PC-3 (cell line): ENCODE measurements at regions not wholly inside any gene's neighbourhood (a gene's known extent, or its start where the extent isn't known, plus 50 kb on each side); places are given as distances from the start of the nearest gene placed in this dataset.
"Not testable (repeated sequence)": the region's sequence is repeated elsewhere in the genome, so short reads cannot be mapped to it uniquely, and the experiment has no call there.

Experiments used
- EZH2 ChIP-seq: fragments of 300-600 bp; sonication (generic); IDR thresholded peaks from one replicate; pipeline ENCODE4 v1.6.1; 2017; ENCODE audit warnings: antibody characterized with exemption, mild to moderate bottlenecking, low read length; ENCODE audit not compliant: unreplicated experiment
- EZH2phosphoT487 ChIP-seq: fragments of 300-600 bp; sonication (generic); IDR thresholded peaks from 2 replicates; pipeline ENCODE4 v1.6.1; 2018; ENCODE audit warnings: mild to moderate bottlenecking, antibody characterized with exemption, low read length, borderline replicate concordance
- TF ChIP-seq, protein P1 (sequence below): fragments of 300-600 bp; sonication (generic); conservative IDR thresholded peaks from 2 replicates; pipeline ENCODE4 v1.5.1; 2017; ENCODE audit warnings: antibody characterized with exemption, low read depth, mild to moderate bottlenecking, low read length

- TF ChIP-seq, protein P1, sequence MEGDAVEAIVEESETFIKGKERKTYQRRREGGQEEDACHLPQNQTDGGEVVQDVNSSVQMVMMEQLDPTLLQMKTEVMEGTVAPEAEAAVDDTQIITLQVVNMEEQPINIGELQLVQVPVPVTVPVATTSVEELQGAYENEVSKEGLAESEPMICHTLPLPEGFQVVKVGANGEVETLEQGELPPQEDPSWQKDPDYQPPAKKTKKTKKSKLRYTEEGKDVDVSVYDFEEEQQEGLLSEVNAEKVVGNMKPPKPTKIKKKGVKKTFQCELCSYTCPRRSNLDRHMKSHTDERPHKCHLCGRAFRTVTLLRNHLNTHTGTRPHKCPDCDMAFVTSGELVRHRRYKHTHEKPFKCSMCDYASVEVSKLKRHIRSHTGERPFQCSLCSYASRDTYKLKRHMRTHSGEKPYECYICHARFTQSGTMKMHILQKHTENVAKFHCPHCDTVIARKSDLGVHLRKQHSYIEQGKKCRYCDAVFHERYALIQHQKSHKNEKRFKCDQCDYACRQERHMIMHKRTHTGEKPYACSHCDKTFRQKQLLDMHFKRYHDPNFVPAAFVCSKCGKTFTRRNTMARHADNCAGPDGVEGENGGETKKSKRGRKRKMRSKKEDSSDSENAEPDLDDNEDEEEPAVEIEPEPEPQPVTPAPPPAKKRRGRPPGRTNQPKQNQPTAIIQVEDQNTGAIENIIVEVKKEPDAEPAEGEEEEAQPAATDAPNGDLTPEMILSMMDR = not testable (repeated sequence)
- not testable (repeated sequence) for TF ChIP-seq EZH2phosphoT487, EZH2
Observed at GRCh38 chr6:11372186-11372790, 139.8 kb upstream of the NEDD9 start.
